NCI-H345 treated with DMSO at 0.1 percent for 48 hours (cell line): ENCODE measurements at regions not wholly inside any gene's neighbourhood (a gene's known extent, or its start where the extent isn't known, plus 50 kb on each side); places are given as distances from the start of the nearest gene placed in this dataset.
"Not testable (repeated sequence)": the region's sequence is repeated elsewhere in the genome, so short reads cannot be mapped to it uniquely, and the experiment has no call there.

ENCODE experiments used
- DNase-seq: peaks from one replicate; lab custom pipeline; 2025; ENCODE audit not compliant: unreplicated experiment; lab: John Stamatoyannopoulos, UW

- DNase-seq: no peak
These were observed 168.7 kb downstream of the KCNS3 start for GRCh38 chr2:18047213-18047611.

GRCh38 chr2:18046558-18047212 lies 168.2 kb downstream of the KCNS3 start:
- no peak for DNase-seq

DNA sequence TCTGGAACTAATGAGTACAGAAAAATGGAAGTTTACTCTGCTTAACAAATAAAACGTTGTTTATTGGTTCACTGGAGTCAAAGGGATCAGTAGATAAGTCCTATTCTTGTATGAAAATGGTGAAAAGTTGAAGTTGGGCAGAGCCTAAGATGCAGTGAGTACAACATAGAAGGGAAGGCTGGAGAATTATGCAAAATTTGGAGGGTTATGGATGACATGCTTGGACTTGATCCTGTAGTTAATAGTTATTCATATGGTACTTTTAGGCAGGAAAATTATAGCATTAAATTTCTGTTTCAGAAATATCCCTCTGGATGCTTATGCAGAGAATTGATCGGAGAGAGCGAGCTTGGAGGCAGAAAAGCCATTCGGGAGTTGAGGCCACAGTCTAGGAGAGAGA lies 167.6 kb downstream of the KCNS3 start:
- no peak for DNase-seq

- no peak for DNase-seq
These were observed 166.8 kb downstream of the KCNS3 start for GRCh38 chr2:18045230-18045629.

DNA sequence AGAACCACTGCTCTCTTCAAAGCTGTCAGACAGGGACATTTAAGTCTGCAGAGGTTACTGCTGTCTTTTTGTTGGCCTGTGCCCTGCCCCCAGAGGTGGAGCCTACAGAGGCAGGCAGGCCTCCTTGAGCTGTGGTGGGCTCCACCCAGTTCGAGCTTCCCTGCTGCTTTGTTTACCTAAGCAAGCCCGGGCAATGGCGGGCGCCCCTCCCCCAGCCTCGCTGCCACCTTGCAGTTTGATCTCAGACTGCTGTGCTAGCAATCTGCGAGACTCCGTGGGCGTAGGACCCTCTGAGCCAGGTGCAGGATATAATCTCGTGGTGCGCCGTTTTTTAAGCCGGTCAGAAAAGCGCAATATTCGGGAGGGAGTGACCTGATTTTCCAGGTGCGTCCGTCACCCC lies 138.9 kb downstream of the KCNS3 start:
- DNase-seq: not testable (repeated sequence)

- no peak for DNase-seq
These were observed 131.4 kb downstream of the KCNS3 start for GRCh38 chr2:18009891-18010290.

GRCh38 chr2:18005411-18005810 lies 126.9 kb downstream of the KCNS3 start:
- no peak for DNase-seq

- no peak for DNase-seq
These were observed 123.2 kb downstream of the KCNS3 start for GRCh38 chr2:18001671-18002070.

- DNase-seq: no peak
These were observed 118.5 kb downstream of the KCNS3 start for GRCh38 chr2:17996978-17997377.

- no peak for DNase-seq
These were observed 117.1 kb downstream of the KCNS3 start for GRCh38 chr2:17995593-17995992.
